ENCODE measurements at regions not wholly inside any gene's neighbourhood (a gene's known extent, or its start where the extent isn't known, plus 50 kb on each side); places are given as distances from the start of the nearest gene placed in this dataset.

- no peak for TF ChIP-seq MYC (IDR thresholded peaks at IDR 0.05; ENCODE audit: low read depth, low read length)
- no peak for TF ChIP-seq POLR2A (IDR thresholded peaks at IDR 0.05; ENCODE audit: low read depth, low read length)
- no peak for TF ChIP-seq GATA2 (IDR thresholded peaks at IDR 0.05; ENCODE audit: insufficient read depth, insufficient read length, low read depth, low read length)
Observed at GRCh38 chr3:102361101-102361500, 73.7 kb upstream of the ZPLD1 start.
